ENCODE measurements at regions not wholly inside any gene's neighbourhood (a gene's known extent, or its start where the extent isn't known, plus 50 kb on each side); places are given as distances from the start of the nearest gene placed in this dataset.
"Not testable (repeated sequence)": the region's sequence is repeated elsewhere in the genome, so short reads cannot be mapped to it uniquely, and the experiment has no call there.

DNA sequence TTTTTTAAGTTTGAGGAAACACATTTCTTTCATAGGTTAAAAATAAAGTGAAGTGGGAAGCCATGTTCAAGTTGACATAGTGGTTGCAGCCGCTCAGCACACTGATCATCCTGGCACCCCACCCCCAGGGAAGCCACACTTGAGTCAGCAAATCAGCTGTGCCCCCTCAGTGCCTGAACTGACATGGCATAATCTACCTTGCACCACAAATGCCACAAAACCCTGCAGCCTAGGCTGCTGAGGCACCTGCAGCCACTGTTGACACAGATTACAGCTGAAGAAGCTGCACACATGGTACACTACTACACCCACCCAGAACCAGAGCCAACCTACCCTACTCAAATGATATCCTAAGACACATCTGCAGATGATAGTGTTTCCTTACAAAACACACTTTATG is 77.5 kb upstream of the RIMS1 start:
- no peak for DNase-seq (ENCODE audit: low read depth)
- TF ChIP-seq, protein P1, sequence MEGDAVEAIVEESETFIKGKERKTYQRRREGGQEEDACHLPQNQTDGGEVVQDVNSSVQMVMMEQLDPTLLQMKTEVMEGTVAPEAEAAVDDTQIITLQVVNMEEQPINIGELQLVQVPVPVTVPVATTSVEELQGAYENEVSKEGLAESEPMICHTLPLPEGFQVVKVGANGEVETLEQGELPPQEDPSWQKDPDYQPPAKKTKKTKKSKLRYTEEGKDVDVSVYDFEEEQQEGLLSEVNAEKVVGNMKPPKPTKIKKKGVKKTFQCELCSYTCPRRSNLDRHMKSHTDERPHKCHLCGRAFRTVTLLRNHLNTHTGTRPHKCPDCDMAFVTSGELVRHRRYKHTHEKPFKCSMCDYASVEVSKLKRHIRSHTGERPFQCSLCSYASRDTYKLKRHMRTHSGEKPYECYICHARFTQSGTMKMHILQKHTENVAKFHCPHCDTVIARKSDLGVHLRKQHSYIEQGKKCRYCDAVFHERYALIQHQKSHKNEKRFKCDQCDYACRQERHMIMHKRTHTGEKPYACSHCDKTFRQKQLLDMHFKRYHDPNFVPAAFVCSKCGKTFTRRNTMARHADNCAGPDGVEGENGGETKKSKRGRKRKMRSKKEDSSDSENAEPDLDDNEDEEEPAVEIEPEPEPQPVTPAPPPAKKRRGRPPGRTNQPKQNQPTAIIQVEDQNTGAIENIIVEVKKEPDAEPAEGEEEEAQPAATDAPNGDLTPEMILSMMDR (IDR thresholded peaks at IDR 0.05; ENCODE audit: control insufficient read depth, insufficient read depth, low read depth, low read length, missing control alignments) = no peak
- no peak overlapping the region for H3K4me3 ChIP-seq (ENCODE audit: control insufficient read depth, low read depth, low read length)

DNA sequence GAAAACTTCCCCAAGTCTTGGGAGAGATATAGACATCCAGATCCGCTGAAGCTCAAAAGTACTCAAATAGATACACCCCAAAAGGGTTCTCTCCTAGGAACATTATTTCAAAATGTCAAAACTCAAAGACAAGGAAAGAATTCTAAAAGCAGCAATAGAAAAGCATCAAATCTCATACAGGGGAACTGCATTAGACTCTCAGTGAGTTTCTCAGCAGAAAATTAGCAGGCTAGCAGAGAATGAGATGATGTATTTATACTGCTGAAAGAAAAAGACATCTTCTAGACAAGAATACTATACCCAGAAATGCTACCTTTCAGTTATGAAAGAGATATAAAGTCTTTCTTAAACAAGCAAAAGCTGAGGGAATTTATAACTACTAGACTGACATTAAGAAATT is 75.5 kb upstream of the RIMS1 start:
- no peak overlapping the region for H3K4me3 ChIP-seq (ENCODE audit: control insufficient read depth, low read depth, low read length)
- TF ChIP-seq, protein P1 (IDR thresholded peaks at IDR 0.05; ENCODE audit: control insufficient read depth, insufficient read depth, low read depth, low read length, missing control alignments) = no peak
- no peak for DNase-seq (ENCODE audit: low read depth)

DNA sequence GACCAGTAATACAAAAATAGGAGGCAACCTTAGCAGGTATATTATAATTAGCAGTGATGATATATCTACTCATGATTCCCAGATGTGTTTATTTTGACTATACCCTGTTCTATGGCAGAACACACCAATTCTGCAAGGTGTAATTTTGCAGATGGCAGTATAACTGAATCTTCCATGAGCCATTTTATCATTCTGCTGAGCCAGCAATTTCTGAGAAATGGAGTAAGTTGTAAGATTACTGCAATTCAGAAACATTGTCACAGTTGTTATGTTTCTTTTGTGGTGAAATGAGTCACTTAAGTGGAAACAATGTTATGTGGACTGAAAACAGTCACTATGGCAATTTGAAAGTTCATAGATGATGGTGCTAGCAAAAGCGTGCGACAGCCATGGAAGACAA is 63.7 kb upstream of the RIMS1 start:
- no peak overlapping the region for H3K4me3 ChIP-seq (ENCODE audit: control insufficient read depth, low read depth, low read length)
- TF ChIP-seq, protein P1 (IDR thresholded peaks at IDR 0.05; ENCODE audit: control insufficient read depth, insufficient read depth, low read depth, low read length, missing control alignments) = no peak
- DNase-seq (ENCODE audit: low read depth) = no peak

DNA sequence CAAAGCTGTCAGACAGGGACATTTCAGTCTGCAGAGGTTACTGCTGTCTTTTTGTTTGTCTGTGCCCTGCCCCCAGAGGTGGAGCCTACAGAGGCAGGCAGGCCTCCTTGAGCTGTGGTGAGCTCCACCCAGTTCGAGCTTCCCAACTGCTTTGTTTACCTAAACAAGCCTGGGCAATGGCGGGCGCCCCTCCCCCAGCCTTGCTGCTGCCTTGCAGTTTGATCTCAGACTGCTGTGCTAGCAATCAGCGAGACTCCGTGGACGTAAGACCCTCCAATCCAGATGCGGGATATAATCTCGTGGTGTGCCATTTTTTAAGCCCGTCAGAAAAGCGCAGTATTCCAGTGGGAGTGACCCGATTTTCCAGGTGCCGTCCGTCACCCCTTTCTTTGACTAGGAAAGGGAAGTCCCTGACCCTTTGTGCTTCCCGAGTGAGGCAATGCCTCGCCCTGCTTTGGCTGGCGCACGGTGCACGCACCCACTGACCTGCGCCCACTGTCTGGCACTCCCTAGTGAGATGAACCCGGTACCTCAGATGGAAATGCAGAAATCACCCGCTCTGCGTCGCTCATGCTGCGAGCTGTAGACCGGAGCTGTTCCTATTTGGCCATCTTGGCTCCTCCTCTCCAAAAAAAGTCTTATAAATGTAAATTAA is 54.1 kb upstream of the RIMS1 start:
- DNase-seq (ENCODE audit: low read depth); H3K4me3 ChIP-seq (ENCODE audit: control insufficient read depth, low read depth, low read length): not testable (repeated sequence)

Data from AG09309 (cell line).